HG03571 (cell line): ENCODE measurements at regions not wholly inside any gene's neighbourhood (a gene's known extent, or its start where the extent isn't known, plus 50 kb on each side); places are given as distances from the start of the nearest gene placed in this dataset.
"Not testable (repeated sequence)": the region's sequence is repeated elsewhere in the genome, so short reads cannot be mapped to it uniquely, and the experiment has no call there.

ENCODE experiments used
- ATAC-seq: cut with Tn5 transposase; IDR thresholded peaks from one replicate; pipeline ENCODE4 v1.9.1; 2021; ENCODE audit not compliant: unreplicated experiment

GRCh38 chr16:62780081-62780480 lies 743.8 kb upstream of the CDH8 start:
- not testable (repeated sequence) for ATAC-seq

GRCh38 chr16:62764572-62764971 lies 728.3 kb upstream of the CDH8 start:
- ATAC-seq, result no peak

- ATAC-seq, result no peak
These were observed 724.2 kb upstream of the CDH8 start for GRCh38 chr16:62760398-62760797.

- no peak for ATAC-seq
These were observed 719.7 kb upstream of the CDH8 start for GRCh38 chr16:62755938-62756337.

GRCh38 chr16:62752854-62753253 lies 716.6 kb upstream of the CDH8 start:
- ATAC-seq, result no peak

- ATAC-seq, result no peak
These were observed 715.0 kb upstream of the CDH8 start for GRCh38 chr16:62751218-62751617.

- ATAC-seq, result no peak
These were observed 705.5 kb upstream of the CDH8 start for GRCh38 chr16:62741692-62742091.

GRCh38 chr16:62738666-62739460 lies 702.6 kb upstream of the CDH8 start:
- no peak for ATAC-seq

GRCh38 chr16:62732092-62732491 lies 695.9 kb upstream of the CDH8 start:
- ATAC-seq, result no peak

- ATAC-seq, result not testable (repeated sequence)
These were observed 688.5 kb upstream of the CDH8 start for GRCh38 chr16:62724670-62725269.

GRCh38 chr16:62720651-62721050 lies 684.4 kb upstream of the CDH8 start:
- no peak for ATAC-seq

GRCh38 chr16:62717026-62717425 lies 680.8 kb upstream of the CDH8 start:
- no peak for ATAC-seq

- no peak for ATAC-seq
These were observed 679.5 kb upstream of the CDH8 start for GRCh38 chr16:62715701-62716100.

GRCh38 chr16:62712566-62712965 lies 676.3 kb upstream of the CDH8 start:
- no peak for ATAC-seq

GRCh38 chr16:62711797-62712196 lies 675.6 kb upstream of the CDH8 start:
- no peak for ATAC-seq

- no peak for ATAC-seq
These were observed 673.6 kb upstream of the CDH8 start for GRCh38 chr16:62709794-62710193.

GRCh38 chr16:62701426-62701825 lies 665.2 kb upstream of the CDH8 start:
- ATAC-seq, result no peak

GRCh38 chr16:62700426-62701294 lies 664.4 kb upstream of the CDH8 start:
- ATAC-seq, result no peak

- no peak for ATAC-seq
These were observed 656.4 kb upstream of the CDH8 start for GRCh38 chr16:62692685-62693084.

GRCh38 chr16:62681819-62682218 lies 645.6 kb upstream of the CDH8 start:
- no peak for ATAC-seq

GRCh38 chr16:62678796-62679195 lies 642.6 kb upstream of the CDH8 start:
- no peak for ATAC-seq

- ATAC-seq, result no peak
These were observed 640.1 kb upstream of the CDH8 start for GRCh38 chr16:62676306-62676705.
